ENCODE measurements at regions not wholly inside any gene's neighbourhood (a gene's known extent, or its start where the extent isn't known, plus 50 kb on each side); places are given as distances from the start of the nearest gene placed in this dataset.

DNA sequence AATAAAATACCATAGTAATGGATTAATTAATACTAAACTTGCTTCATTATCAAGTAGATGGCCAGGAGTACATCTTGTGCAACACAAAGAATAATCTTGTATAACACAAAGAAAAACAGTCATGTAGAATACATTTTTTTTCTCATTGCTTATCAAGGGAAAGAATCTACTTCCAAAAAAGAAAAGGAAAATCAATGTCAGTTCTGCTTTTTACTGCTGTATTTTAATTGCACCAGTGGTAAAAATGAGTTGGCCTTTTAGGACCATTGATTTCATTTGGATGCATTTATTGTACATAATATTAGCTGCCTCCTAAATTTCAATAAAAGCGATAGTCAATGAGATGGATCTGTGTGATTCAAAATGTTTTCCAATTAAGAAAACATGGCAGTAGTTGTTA is 96.9 kb upstream of the BTBD3 start:
- DNase-seq: no peak

DNA sequence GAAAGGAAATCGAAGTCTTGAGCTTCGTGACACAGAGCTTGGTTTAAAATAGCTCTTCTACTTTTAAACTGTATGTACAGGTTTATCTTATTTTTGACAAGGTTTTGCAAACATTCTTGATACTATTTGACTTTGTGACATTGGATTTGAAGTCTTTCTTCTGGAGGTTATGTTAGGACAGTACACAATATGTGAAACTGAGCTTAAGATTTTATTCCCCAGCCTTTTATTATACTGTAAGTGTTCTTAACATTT is 95.2 kb upstream of the BTBD3 start:
- no peak for DNase-seq

DNA sequence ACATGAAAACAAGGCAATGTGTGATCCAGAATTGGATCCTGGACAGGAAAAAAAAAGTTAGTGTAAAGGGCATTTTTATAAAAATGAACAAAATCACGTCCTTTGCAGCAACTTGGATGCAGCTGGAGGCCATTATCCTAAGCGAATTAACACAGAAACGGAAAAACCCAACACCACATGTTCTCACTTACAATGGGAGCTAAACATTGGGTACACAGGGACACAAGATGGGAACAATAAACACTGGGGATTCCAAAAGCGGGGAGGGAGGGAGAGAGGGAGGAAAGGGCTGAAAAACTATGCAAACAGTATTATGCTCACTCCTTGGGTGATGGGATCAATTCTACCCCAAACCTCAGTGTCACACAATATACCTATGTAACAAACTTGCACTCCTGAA is 91.4 kb upstream of the BTBD3 start:
- DNase-seq: no peak

DNA sequence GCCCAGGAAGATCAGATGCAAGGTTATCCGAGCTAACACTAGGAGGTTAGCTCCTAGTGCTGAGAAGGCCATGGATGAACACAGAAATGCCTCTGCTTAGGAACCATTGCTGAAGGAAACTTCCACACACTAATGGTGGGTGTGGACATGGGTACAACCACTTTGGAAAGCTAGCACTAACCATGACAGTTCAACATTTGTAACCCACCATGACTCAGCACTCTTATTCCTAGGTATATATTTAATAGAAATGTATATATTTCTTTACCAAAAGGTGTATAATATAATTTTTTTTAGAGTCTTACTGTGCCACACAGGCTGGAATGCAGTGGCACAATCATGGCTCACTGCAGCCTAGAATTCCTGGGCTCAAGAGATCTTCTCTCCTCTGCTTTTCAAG is 85.3 kb upstream of the BTBD3 start:
- no peak for DNase-seq

DNA sequence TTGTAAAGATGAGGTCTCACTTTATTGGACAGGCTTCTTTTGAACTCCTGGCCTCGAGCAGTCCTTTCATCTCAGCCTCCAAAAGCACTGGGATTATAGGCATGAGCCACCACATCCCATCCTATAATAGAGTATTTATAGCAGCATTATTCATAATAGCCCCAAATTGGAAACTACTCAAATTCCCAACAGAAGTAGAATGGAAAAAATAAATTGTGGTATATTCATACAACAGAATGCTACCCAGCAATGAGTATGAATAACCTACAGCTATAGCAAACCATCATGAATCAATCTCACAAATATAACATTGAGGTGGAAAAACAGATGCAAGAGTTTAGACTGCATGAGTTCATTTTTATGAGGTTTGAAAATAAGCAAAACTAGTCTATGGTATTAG is 84.8 kb upstream of the BTBD3 start:
- DNase-seq: no peak

DNA sequence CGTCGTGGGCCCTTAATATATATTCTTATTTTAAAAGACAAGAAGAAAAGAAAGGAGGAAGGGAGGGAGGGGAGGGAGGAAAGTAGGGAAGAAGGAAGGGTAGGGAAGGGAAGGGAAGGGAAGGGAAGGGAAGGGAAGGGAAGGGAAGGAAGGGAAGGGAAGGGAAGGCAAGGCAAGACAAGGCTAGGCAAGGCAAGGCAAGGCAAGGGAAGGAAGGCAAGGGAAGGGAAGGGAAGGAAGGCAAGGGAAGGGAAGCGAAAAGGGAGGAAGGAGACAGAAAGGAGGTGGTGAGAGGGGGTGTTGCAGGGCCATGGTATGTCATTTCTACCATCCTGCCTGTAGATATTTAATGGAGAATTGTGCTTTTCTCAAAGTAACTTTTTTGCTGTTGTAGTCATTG is 83.9 kb upstream of the BTBD3 start:
- DNase-seq: no peak

DNA sequence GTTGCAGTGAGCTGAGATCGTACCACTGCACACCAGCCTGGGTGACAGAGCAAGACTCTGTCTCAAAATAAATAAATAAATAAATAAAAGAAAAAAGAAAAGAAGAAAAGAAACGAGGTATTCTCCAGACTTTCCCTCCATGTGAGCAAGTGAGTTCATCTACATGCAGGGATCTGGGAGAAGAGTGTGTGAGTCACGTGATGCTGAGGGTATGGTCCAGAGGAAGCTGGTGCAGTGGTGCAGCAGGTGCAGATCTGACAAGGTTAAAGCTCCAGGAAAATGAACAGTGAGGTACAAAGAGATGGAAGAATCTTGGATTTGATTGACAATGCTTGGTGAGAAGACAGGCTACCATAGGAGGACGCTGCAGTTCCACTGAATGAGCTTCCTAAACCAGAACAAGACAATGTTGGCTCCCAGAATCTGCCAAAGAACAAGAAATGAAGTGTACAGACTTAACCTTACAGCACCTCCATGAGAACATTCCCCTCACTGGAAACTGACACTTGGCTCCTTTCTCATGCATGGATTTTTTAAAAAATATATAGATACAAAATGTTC is 79.5 kb upstream of the BTBD3 start:
- no peak for DNase-seq

DNA sequence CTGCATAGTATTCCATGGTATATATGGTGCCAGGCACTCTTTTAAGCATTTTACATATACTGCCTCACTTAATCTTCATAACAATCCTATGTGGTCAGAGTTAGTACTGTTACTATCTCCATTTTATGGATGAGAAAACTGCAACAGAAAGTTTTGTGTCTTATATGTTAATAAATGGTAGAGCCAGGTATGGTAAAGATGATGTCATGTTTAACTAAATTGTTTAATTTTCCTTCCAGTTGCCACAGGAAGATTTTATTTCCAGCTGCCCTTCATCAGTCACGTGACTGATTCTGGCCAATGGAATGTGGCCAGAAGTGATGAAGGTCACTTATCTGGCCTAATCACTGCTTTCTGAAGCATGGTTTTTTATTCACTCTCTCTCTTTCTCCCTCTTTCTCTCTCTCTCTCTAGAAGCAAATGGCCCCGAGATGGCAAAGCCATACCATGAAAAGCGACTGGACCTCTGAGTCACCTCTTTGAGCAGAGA is 75.7 kb upstream of the BTBD3 start:
- DNase-seq: no peak

DNA sequence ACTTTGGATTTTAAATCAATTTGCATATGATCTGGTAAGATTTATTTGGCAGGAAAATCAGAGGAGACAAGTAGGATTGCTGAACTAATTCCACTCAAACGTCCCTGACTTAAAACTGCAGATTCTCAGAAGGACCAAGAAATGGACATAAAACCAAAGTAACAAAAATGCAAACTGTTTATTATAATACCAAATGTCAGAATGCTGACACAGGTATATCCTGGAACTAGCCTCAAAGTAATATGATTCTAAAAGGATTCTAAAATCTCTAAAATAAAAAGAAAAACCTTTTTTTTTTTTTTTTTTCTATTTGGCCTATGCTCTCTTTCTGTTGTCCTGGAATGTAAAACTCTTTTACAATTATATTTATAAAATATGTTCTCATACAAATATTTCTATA is 74.4 kb upstream of the BTBD3 start:
- no peak for DNase-seq

DNA sequence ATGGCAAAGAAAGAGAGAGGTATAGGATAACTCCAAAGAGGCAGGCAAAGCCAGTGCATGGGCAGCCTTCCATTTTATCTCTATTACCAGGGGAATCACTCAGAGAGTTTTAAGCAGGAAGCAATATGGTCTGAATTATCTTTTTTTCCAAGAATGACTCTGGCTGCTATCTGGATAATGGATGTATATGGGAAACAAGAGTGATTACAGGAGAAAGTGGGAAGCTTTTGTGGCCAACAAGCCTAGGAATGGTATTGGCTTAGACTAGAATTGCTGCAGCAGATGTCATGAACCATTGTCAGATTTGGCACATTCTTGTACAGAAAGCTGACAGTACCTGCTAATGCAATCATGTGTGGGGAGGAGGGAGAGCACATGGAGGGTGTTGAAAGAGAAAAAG is 73.0 kb upstream of the BTBD3 start:
- no peak for DNase-seq

DNA sequence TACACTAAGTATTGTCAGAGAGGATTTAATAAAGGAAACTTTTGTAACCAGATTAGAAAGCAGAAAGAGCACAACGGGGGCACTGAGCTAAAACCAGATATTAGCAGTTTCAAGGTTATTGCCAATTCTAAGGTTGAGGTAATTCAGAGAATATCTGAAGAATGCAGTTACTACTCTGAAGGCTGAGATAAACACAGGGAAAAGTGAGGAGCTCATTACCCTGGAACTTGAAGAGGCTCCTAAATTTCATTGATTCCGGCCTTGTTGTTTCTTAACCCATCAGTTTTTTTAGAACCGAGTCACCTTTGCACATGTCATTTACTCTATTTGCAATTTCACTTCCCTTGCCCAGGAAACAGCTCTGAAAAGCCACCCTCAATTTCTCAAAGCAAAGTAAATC is 72.4 kb upstream of the BTBD3 start:
- DNase-seq: no peak

DNA sequence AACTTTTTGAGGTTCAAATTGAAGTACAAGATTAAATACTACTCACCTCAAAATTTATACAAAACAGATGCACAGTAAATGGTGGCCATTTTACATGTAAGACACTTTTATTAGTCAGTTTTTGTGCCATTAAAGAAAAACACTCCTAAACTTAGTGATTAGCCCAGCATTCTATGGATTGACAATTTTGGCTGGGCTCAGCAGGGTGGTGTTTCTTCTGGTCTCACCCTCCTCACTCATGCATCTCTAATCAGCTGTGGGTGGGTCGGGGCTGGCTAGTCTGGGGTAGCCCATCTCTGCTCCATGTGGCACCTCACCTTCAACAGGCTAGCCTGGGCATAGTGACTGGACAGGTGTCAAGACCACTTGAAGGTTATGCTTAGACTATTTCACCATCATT is 71.6 kb upstream of the BTBD3 start:
- no peak for DNase-seq

DNA sequence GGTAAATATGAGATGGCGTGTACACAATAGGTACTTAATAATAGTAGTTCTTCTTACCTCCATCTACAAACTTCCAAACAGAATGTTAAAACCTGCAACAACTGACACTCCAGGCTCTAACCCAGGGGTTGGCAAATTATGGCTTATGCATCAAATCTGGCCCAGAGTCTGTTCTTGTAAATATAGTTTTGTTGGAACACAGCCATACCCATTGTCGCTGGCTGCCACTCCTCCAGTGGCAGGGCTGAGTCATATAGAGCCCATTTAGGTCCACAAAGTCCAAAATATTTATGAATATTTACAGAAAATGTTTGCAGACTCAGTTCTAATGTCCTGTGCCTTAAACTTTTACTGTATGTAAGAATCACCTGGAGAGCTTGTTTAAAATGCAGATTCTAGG is 69.9 kb upstream of the BTBD3 start:
- DNase-seq: no peak

DNA sequence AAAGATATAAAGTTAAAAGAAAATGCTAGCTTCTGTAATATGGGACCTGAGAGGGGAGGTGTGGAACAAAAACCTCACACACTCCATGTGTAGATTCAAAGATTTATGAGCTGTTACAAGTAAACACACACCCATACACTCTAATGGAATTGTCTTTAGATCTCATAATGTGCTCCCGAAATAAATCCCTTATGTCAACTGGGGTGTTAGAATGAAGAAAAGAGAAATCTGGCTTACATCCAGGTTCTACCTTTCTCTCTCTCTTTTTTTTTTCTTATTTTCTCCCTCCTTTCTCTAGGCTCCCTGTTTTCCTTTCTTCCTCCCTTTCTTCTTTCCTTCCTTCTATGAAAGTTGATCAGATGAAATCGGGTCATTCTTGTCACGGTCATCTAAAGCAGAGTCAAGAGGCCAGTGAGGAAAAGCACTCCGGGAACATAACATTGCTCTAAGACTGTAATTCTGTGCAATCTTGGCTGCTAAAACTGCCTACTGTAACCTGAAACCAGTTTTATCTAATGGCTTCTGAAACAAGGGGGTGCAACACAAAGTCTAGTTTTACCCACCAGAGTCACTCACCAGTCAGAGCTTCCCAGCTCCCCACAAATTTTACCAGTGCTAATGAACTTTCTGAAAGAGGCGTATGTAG is 68.3 kb upstream of the BTBD3 start:
- no peak for DNase-seq

DNA sequence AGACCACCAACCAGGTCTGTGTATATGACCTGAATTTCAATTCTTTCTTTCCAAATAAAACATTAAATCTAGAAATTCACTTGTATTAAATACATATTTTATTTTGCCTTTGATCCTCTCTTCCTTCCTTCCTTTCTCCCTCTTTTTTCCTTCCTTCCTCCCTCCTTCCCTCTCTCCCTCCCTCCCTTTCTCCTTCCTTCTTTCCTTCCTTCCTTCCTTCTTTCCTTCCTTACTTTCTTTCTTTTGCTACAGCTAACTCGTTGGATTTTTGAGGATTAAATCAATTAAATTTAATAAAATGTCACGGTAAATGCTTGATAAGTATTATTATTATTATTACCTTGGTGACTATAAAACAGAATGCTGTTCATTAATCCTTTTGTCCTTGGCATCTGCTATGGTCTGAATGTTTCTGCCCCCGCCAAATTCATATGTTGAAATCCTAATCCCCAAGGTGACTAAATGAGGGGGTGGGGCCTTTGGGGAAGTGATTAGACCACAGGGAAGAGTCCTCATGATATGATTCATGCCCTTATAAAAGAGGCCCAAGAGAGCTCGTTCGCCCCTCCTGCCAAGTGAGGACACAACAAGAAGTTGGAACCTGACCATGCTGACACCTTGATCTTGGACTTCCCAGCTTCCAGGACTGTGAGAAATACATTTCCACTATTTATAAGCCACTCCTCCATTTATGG is 67.6 kb upstream of the BTBD3 start:
- DNase-seq: no peak

DNA sequence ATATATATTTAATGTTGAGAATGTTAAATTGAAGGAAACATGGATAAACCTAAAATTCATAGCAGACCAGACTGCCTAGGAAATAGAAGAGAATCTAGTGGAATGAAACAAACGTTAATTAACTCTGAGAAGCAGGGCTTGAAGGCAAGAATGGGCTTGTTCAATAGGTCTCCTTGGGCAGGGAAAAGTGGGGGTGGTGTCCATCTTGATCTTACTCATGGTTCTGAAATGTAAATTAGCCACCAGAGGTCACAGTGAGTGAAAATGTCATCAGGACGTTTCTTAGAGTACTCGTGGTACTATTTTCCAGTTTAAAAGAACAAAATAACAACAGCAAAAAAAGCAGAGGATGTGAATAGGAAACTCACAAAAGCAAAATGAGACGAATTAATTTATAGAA is 66.8 kb upstream of the BTBD3 start:
- no peak for DNase-seq

DNA sequence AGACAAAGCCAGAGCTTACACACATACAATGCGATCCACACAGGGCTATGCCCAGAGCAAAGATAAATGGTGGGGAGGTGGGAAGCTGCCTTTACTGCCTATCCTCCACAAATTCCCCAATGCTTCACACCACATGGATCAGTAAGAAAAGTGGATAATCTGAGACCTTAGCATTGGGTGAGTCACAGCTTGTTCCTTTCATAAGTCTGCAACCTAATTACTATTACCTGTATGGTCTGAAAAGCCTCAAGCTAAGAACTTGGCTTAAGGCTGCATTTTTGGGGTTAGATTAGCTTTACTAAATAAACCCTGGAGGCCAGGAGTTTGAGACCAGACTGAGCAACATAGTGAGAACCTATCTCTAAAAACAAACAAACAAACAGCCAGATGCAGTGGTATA is 66.0 kb upstream of the BTBD3 start:
- DNase-seq: no peak

DNA sequence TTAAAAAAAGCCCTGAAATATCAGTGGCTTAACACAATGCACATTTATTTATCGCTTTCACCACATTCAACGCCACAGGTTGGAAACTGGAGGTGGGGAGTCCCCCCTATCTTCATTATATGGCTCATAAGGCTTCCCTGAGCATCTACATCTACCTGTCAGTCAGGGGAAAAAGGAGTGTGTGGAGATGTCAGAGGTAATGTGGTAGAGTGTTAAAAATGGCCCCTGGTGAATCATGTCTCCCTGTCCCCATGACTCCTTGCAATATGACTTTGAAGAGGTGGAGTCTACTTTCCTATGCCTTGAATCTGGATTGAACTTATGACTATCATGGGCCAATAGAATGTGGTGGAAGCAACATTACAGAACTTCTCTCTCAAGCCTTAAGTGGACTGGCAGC is 65.5 kb upstream of the BTBD3 start:
- DNase-seq: no peak

DNA sequence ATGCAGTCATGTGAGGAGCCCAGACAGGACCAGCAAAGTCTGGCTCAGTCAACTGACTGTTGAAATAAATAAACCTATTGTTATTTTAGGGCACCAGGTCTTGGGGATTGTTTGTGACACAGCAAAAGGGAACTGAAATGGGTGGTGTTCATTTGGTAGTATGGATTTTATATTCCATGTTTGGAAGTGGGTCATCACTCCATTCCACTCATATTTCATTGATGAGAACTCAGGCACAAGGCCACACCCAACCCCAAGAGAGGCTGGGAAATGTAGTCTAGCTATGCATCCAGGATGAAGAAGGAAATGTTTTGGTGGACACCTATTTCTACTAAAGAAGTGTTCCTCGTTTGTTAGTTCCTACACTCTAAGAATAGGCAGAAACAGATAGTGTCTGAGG is 64.9 kb upstream of the BTBD3 start:
- DNase-seq: no peak

DNA sequence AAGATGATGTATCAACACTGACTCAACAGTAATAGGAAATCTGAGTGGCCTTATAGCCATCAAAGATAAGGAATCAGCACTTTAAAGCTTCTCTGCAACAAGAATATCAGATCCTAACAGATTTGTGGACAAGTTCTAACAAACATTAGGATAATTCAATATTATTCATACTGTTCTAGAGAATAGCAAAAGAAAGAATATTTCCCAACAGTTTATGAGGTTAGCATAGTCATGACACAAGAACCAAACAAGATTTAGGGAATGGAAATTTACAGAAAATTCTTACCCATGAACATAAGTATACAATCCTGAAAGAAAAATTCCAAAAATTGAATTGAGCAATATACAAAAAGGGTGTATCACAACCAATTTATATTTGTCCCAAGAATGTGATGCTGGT is 64.3 kb upstream of the BTBD3 start:
- no peak for DNase-seq

DNA sequence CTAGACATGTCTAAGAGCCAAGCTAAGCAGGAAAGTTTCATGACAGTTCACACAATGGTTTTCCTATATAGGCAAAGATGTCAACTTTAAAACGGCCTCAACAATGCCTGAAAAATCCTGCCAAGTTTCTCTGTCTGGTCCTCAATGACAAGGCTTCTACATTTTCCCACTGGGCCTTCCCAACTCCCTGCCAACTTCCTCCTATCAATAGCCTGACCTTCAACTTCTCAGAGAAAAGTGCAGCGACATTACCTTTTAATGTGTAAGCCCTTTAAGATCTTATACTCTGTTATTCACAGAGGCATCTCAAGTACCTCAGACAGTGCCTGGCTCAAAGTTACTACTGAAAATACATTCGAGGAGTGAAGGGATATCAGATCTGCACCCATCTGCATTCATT is 56.2 kb upstream of the BTBD3 start:
- DNase-seq: no peak

DNA sequence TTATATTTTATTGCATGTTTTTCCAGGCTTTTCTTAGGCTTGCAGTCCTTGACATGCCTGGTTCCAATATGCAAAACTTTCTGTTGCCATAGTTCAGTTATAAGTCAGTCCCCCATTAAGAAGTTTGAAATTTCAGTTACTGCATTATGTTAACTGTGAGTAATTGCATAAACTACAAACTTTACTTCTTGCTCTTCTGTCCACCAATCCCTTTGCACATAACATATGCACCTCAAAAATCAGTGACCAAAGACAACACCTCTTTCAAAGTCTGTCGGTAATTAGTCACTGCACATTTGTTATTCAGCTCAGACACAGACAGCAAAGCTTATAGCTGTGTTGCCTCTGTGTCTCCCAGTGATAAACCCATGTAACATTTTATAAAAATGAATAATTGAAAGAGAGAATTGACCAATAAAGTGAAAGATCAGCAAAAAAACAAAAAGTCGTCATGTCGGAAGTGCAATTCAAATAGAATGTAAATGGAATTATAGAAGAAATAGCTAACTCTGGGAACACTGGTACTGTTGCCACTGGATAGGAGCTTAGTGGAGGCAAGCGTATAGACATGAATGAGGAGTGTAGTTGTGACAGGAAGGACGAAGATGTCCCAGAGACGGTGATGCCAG is 50.3 kb upstream of the BTBD3 start:
- no peak for DNase-seq
